NOMO-1 treated with DMSO at 0.1 percent for 48 hours (cell line): ENCODE measurements at regions not wholly inside any gene's neighbourhood (a gene's known extent, or its start where the extent isn't known, plus 50 kb on each side); places are given as distances from the start of the nearest gene placed in this dataset.

ENCODE experiments used
- DNase-seq: peaks from one replicate; lab custom pipeline; 2025; ENCODE audit not compliant: unreplicated experiment; lab: John Stamatoyannopoulos, UW

- no peak for DNase-seq
These were observed 106.1 kb upstream of the VEGFC start for GRCh38 chr4:176898791-176899190.

GRCh38 chr4:176902710-176903323 lies 110.1 kb upstream of the VEGFC start:
- peak; percentile 75 for DNase-seq

GRCh38 chr4:176906709-176907108 lies 114.0 kb upstream of the VEGFC start:
- no peak for DNase-seq

GRCh38 chr4:176910646-176911045 lies 117.9 kb upstream of the VEGFC start:
- DNase-seq = no peak

GRCh38 chr4:176919631-176920030 lies 126.9 kb upstream of the VEGFC start:
- DNase-seq = no peak

- DNase-seq = no peak
These were observed 128.0 kb upstream of the VEGFC start for GRCh38 chr4:176920694-176921093.

GRCh38 chr4:176921256-176921655 lies 128.5 kb upstream of the VEGFC start:
- DNase-seq = no peak

- DNase-seq = no peak
These were observed 131.5 kb upstream of the VEGFC start for GRCh38 chr4:176924238-176924637.

- DNase-seq = no peak
These were observed 133.2 kb upstream of the VEGFC start for GRCh38 chr4:176925962-176926361.

GRCh38 chr4:176927117-176927516 lies 134.4 kb upstream of the VEGFC start:
- DNase-seq = no peak

- DNase-seq = no peak
These were observed 134.9 kb upstream of the VEGFC start for GRCh38 chr4:176927664-176928063.

- no peak for DNase-seq
These were observed 146.7 kb upstream of the VEGFC start for GRCh38 chr4:176939445-176939844.

- DNase-seq = no peak
These were observed 152.6 kb upstream of the VEGFC start for GRCh38 chr4:176945334-176945733.

- DNase-seq = no peak
These were observed 156.3 kb upstream of the VEGFC start for GRCh38 chr4:176949029-176949428.

- no peak for DNase-seq
These were observed 160.3 kb upstream of the VEGFC start for GRCh38 chr4:176953021-176953420.

- no peak for DNase-seq
These were observed 164.8 kb upstream of the VEGFC start for GRCh38 chr4:176957353-176958118.

- no peak for DNase-seq
These were observed 167.3 kb upstream of the VEGFC start for GRCh38 chr4:176959980-176960379.

GRCh38 chr4:176963121-176963520 lies 170.4 kb upstream of the VEGFC start:
- no peak for DNase-seq

GRCh38 chr4:176964116-176964691 lies 171.5 kb upstream of the VEGFC start:
- DNase-seq = peak; percentile 66

GRCh38 chr4:176967586-176967985 lies 174.9 kb upstream of the VEGFC start:
- no peak for DNase-seq

GRCh38 chr4:176968094-176968493 lies 175.4 kb upstream of the VEGFC start:
- no peak for DNase-seq

- DNase-seq = no peak
These were observed 176.3 kb upstream of the VEGFC start for GRCh38 chr4:176969011-176969410.
